ENCODE measurements at regions not wholly inside any gene's neighbourhood (a gene's known extent, or its start where the extent isn't known, plus 50 kb on each side); places are given as distances from the start of the nearest gene placed in this dataset.

DNA sequence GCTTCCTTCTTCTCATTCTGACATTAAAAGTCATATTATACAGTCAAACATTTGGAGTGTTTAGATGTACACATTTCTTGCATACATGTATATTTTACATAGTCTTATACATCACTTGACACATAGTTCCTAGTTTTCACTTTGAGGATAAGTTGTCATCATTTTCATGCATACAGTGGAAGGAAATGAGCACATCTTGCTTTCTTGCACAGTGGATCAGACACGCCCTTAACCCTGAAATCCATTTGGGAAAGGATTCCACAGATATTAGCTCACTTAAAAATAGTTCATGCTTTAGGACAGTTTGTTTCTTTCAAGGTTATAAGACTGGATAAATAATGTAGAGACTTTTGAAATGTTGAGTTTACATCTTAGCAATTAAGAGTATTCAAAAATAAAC lies 148.6 kb upstream of the MME start:
- H3K4me3 ChIP-seq: no peak overlapping the region
- CTCF ChIA-PET: no interaction called here
- POLR2A ChIA-PET: no interaction called here
- ATAC-seq (no peak), FAIRE-seq (no peak), DNase-seq (ENCODE audit: low read depth in 1 of 2, low spot score in 1 of 2) (no peak)
- no peak overlapping the region for H3K27ac ChIP-seq
- H3K9me3 ChIP-seq: no peaks in the 10 kb centered on the region
- no peak overlapping the region for H3K4me2 ChIP-seq
- no peaks in the 10 kb centered on the region for H3K4me1 ChIP-seq
- TF ChIP-seq RAD21 (conservative IDR thresholded peaks at IDR 0.05 in 1 of 2, IDR thresholded peaks at IDR 0.05 in 1 of 2): no peak
- 6% methylated on average over 1 of the region's 1 CpG for WGBS (ENCODE audit: missing lambda C conversion rate)

DNA sequence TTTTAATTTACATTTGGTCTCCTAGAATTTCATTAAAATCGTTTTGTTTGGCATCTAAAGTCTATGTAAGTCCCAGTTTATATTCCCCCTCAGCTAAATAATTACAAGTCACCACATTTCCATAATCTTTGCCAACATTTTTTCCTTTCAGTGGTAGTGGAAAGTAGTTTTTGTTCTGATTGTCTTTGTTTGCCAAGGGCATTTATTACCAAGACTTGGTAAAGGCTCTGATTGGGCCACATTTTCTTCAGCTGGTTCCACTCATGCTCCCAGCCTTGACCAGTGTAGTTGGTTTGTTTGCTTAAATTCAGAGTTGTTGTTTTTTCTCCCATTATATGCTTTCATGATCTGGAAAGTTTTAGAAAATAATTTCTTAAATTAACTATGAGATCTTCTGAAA lies 153.4 kb upstream of the MME start:
- Histone ChIP-seq H3K9me3 (no peaks in the 10 kb centered on the region), H3K4me3 (no peak overlapping the region), H3K27ac (no peak overlapping the region), H3K4me1 (no peaks in the 10 kb centered on the region), H3K4me2 (no peak overlapping the region)
- FAIRE-seq (no peak), ATAC-seq (no peak), DNase-seq (ENCODE audit: low read depth in 1 of 2, low spot score in 1 of 2) (no peak)
- WGBS (ENCODE audit: missing lambda C conversion rate): 0% methylated on average over 1 of the region's 1 CpG
- ChIA-PET CTCF (no interaction called here), POLR2A (no interaction called here)
- TF ChIP-seq, protein P1, sequence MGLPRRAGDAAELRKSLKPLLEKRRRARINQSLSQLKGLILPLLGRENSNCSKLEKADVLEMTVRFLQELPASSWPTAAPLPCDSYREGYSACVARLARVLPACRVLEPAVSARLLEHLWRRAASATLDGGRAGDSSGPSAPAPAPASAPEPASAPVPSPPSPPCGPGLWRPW (IDR thresholded peaks at IDR 0.05): no peak
- no peak for TF ChIP-seq TFCP2L1 (CRISPR knock-in tag; IDR thresholded peaks at IDR 0.05)
- TF ChIP-seq HOXB5 (CRISPR knock-in tag; IDR thresholded peaks at IDR 0.05): no peak
- no peak for TF ChIP-seq FOXS1 (CRISPR knock-in tag; IDR thresholded peaks at IDR 0.05)
- TF ChIP-seq EHMT2 (IDR thresholded peaks at IDR 0.05; ENCODE audit: low read depth): no peak
- TF ChIP-seq BHLHE40 (IDR thresholded peaks at IDR 0.05; ENCODE audit: low read depth, low read length): no peak
- no peak for TF ChIP-seq ZNF302 (CRISPR knock-in tag; IDR thresholded peaks at IDR 0.05)
- no peak for TF ChIP-seq CBX8 (IDR thresholded peaks at IDR 0.05)
- TF ChIP-seq, protein P2, sequence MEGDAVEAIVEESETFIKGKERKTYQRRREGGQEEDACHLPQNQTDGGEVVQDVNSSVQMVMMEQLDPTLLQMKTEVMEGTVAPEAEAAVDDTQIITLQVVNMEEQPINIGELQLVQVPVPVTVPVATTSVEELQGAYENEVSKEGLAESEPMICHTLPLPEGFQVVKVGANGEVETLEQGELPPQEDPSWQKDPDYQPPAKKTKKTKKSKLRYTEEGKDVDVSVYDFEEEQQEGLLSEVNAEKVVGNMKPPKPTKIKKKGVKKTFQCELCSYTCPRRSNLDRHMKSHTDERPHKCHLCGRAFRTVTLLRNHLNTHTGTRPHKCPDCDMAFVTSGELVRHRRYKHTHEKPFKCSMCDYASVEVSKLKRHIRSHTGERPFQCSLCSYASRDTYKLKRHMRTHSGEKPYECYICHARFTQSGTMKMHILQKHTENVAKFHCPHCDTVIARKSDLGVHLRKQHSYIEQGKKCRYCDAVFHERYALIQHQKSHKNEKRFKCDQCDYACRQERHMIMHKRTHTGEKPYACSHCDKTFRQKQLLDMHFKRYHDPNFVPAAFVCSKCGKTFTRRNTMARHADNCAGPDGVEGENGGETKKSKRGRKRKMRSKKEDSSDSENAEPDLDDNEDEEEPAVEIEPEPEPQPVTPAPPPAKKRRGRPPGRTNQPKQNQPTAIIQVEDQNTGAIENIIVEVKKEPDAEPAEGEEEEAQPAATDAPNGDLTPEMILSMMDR (IDR thresholded peaks at IDR 0.05): no peak
- TF ChIP-seq, protein P3, sequence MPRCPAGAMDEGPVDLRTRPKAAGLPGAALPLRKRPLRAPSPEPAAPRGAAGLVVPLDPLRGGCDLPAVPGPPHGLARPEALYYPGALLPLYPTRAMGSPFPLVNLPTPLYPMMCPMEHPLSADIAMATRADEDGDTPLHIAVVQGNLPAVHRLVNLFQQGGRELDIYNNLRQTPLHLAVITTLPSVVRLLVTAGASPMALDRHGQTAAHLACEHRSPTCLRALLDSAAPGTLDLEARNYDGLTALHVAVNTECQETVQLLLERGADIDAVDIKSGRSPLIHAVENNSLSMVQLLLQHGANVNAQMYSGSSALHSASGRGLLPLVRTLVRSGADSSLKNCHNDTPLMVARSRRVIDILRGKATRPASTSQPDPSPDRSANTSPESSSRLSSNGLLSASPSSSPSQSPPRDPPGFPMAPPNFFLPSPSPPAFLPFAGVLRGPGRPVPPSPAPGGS (IDR thresholded peaks at IDR 0.05): no peak
- TF ChIP-seq EHF (CRISPR knock-in tag; IDR thresholded peaks at IDR 0.05): no peak
- TF ChIP-seq, protein P4, sequence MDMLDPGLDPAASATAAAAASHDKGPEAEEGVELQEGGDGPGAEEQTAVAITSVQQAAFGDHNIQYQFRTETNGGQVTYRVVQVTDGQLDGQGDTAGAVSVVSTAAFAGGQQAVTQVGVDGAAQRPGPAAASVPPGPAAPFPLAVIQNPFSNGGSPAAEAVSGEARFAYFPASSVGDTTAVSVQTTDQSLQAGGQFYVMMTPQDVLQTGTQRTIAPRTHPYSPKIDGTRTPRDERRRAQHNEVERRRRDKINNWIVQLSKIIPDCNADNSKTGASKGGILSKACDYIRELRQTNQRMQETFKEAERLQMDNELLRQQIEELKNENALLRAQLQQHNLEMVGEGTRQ (IDR thresholded peaks at IDR 0.05): no peak
- TF ChIP-seq, protein P5, sequence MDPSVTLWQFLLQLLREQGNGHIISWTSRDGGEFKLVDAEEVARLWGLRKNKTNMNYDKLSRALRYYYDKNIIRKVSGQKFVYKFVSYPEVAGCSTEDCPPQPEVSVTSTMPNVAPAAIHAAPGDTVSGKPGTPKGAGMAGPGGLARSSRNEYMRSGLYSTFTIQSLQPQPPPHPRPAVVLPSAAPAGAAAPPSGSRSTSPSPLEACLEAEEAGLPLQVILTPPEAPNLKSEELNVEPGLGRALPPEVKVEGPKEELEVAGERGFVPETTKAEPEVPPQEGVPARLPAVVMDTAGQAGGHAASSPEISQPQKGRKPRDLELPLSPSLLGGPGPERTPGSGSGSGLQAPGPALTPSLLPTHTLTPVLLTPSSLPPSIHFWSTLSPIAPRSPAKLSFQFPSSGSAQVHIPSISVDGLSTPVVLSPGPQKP (IDR thresholded peaks at IDR 0.05; ENCODE audit: low read depth, low read length): no peak
- TF ChIP-seq CHD4 (IDR thresholded peaks at IDR 0.05; ENCODE audit: borderline replicate concordance): no peak

DNA sequence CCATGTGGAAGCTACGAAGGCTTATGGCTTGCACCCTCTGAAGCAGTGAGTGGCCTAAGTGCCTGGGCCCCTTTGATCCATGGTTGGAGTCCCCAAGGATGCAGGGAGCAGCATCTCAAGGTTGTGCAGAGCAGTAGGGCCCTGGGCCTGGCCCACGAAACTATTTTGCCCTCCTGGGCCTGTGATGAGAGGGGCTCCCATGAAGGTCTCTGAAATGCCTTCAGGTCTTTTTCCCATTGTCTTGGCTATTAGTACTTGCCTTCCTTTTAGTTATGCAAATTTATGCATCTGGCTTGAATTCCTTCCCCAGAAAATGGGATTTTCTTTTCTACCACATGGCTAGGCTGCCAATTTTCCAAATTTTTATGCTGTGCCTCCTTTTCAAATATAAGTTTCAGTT lies 158.8 kb upstream of the MME start:
- H3K27ac ChIP-seq: no peak overlapping the region
- no peak overlapping the region for H3K4me3 ChIP-seq
- no peaks in the 10 kb centered on the region for H3K4me1 ChIP-seq
- FAIRE-seq: no peak
- DNase-seq (ENCODE audit: low read depth in 1 of 2, low spot score in 1 of 2): no peak
- ChIA-PET POLR2A (no interaction called here), CTCF (no interaction called here)
- H3K4me2 ChIP-seq: no peak overlapping the region
- H3K9me3 ChIP-seq: no peaks in the 10 kb centered on the region
- TF ChIP-seq SREBF2 (IDR thresholded peaks at IDR 0.05) (no peak), RFX5 (IDR thresholded peaks at IDR 0.05) (no peak), POLR2AphosphoS2 (conservative IDR thresholded peaks at IDR 0.05; ENCODE audit: low read length) (no peak), HDAC2 (IDR thresholded peaks at IDR 0.05) (no peak), TFCP2L1 (CRISPR knock-in tag; IDR thresholded peaks at IDR 0.05) (no peak), MYC (IDR thresholded peaks at IDR 0.05; ENCODE audit: borderline replicate concordance, low read length) (no peak), KDM1A (IDR thresholded peaks at IDR 0.05; ENCODE audit: low read depth) (no peak), FOSB (CRISPR knock-in tag; IDR thresholded peaks at IDR 0.05) (no peak), JUN (IDR thresholded peaks at IDR 0.05) (no peak), POLR2A (IDR thresholded peaks at IDR 0.05; ENCODE audit: low read length) (no peak)
- TF ChIP-seq, protein P6, sequence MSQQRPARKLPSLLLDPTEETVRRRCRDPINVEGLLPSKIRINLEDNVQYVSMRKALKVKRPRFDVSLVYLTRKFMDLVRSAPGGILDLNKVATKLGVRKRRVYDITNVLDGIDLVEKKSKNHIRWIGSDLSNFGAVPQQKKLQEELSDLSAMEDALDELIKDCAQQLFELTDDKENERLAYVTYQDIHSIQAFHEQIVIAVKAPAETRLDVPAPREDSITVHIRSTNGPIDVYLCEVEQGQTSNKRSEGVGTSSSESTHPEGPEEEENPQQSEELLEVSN (IDR thresholded peaks at IDR 0.05; ENCODE audit: borderline replicate concordance, low read depth): no peak
- TF ChIP-seq, protein P7, sequence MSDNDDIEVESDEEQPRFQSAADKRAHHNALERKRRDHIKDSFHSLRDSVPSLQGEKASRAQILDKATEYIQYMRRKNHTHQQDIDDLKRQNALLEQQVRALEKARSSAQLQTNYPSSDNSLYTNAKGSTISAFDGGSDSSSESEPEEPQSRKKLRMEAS (IDR thresholded peaks at IDR 0.05): no peak
- TF ChIP-seq, protein P1 (IDR thresholded peaks at IDR 0.05): no peak
- 0% methylated on average over 2 of the region's 2 CpGs for WGBS (ENCODE audit: missing lambda C conversion rate)
- no peak for ATAC-seq

Data from A549 (cell line).